ENCODE measurements at regions not wholly inside any gene's neighbourhood (a gene's known extent, or its start where the extent isn't known, plus 50 kb on each side); places are given as distances from the start of the nearest gene placed in this dataset.
A peak's percentile ranks its signal among the peaks of the same experiment; 100 is the strongest.

DNA sequence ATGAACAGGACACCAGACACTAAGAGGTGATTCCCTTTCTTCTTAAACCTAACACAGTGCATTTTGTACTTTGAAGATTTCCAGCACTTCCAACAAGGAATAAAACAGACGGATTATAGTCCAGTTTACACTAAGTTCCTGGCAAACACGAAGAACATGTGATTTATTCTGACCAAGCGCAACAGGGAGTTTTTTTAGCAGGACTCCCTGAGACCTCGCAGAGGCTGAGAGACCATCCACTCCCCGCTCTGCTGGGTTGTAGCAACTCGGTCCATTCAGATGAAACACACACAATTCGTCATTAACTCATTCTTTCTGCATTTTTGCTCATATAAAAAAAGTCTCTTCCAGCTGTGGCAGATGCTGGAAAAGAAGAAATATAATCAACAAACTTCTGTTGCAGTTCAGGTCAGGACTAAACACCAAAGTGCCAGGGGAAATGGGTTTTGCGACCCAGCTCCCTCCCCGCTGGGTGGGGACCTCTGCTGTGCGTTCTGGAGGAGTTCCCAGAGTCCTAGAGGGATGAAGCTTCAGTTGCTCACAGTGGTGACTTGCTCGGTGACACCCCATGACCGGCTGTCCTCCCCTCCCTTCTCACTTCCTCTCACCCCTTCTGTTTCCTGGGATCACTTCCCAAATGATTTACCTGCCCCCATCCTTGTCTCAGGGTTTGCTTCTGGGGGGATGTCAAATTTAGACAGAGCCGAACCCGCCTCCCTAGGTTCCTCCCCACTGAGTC, 52.5 kb downstream of the KCNF1 start:
- no peak for DNase-seq

DNA sequence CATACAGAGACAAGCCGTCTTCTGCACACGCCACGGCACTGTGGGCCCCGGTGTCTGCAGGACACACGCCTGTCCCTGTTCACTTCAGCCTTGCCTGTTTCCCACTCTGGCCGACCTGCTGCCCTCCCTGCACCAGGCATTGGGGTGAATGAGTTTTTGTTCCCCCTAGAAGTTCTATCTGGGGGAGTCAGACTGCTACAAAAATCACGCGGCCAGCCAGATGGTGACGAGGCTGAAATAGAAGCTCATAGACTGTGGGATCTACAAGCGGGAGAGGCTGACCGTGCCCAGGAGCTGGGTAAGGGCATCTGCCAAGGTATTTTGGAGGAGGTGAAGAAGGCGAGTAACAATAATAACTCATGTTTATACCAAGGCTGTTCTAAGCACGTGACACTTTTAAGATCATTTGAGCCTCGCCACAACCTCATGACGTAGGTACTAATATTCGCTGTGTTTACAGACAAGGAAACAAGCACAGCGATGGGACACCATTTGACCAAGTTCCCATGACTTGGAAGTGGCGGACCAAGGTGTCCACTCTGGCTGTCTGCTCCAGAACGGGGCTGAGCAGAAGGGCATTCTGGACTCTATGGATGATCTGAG, 53.6 kb downstream of the KCNF1 start:
- no peak for DNase-seq

DNA sequence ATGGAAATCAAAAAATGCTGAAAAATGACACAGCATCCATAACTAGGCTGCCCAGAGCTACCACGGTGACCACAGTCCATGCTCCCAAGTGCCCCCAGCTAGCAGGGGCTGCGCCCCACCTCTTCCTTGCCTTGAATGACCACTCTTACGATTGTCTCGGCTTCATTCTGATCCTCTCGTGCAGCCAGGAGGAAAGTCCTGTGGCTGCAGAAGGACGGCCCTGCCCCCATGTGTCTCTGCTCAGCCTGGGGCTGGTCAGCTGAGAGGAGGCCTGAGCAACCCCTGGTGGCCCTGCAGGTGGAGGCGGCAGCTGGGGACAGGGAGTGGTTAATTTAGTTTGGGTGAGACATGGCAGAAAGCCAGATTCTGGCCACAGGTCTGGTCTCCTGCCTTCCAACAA, 54.3 kb downstream of the KCNF1 start:
- no peak for DNase-seq

DNA sequence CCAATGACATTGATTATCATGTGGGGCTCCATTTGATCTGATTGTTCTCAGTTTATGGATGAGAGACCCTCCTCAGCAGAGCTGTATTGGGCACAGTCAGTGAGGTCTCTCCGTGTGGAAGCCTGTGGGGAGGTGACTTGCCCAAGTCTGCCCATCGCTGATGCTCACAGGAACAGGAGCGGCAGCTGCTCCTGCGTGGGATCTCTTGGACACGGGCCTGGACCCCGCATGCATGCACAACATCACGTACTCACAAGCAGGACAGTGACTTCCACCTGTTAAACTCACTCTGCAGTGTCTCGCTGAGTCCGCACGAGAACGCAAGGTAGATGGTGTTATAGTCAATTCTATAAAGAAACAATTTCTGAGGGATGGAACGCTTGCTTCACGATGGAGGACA, 55.0 kb downstream of the KCNF1 start:
- DNase-seq = no peak

DNA sequence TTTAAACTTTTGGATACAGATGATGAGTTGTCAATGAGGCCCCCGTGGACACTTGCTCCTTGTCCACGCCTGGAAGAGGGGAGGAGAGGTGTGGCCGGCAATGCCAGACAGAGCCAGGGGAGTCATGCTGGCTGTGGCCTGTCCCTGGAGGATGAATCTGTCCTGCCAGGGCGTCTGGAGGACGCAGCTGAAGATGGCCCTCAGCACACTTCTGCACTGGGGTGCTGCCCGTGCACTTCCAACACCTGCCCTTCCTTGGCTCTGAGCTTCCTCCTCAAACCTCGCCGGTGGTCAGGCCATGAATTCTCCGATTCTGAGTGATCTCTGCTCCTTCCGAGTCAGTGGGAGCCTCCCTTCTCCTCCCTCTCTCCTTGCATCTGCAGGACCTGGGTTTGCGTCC, 56.4 kb downstream of the KCNF1 start:
- DNase-seq = no peak

DNA sequence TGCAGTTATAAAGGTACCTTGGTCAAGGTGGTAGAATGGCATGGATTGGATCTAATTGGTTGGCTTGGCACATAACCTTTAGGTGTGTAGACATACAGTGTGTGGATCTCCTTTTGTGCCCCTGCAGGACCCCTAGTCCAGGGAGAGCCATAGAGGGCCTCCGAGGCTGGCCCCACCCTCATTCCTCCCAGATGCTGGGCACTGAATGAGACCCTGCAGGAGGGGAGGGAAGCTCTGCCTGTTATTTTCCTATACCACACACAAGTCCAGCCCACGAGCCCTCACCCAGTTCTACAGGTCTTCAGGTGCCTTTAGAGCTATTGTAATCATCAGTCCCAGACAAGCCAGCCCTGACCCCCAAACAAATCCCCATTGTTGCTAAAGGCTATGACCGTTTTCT, 58.9 kb downstream of the KCNF1 start:
- DNase-seq = no peak

DNA sequence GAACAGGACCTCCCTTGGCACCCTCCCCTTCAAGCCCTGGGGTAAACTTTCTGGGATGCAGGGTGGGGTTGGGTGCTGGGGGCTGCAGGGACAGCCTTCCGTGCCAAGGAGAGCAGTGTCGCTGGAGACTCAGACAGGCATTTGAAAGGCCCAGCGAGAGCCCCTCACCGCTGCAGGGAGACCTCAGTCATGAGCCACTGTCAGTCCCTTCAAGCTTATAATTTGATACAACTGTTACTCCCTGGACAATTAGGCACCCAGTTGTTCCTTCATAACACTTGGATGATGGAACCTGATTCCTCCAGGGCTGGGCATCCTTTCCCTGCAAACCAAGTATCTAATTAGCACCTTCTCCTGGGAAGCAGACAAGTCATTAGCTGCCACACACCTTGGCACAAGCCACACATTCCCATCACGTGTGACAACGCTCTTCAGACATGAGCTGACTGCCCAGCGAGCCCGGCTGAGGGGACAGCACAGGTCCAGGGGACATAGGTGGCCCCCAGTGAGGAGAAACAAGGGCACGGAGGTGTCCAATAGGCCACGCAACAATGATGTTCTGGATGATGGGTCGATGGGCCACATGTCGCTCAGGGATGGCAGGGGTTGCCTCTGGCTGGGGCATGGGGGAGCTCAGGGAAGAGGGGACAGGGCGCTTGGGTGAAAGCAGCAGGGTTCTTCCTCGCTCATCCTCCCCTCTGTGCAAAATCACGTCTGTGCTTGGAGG, 59.6 kb downstream of the KCNF1 start:
- DNase-seq = no peak

DNA sequence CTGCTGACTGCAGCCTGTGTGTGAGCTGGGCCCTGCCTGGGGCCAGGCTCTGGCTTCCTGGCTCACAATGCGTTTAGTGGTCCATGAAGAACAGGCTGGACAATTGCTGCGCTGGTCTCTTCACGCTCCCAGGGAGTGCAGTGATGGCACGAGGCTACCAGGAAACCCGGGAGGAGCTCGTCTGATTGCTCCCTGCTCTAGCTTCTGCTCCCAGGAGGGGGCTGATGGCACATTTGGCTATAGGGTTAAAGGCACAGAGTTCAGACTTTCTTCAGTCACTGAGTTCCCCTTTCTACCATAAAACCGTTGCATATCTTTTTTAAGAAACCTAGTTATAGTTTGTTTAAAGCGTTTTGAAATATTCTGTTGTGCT, 60.1 kb downstream of the KCNF1 start:
- DNase-seq = peak; percentile 13

DNA sequence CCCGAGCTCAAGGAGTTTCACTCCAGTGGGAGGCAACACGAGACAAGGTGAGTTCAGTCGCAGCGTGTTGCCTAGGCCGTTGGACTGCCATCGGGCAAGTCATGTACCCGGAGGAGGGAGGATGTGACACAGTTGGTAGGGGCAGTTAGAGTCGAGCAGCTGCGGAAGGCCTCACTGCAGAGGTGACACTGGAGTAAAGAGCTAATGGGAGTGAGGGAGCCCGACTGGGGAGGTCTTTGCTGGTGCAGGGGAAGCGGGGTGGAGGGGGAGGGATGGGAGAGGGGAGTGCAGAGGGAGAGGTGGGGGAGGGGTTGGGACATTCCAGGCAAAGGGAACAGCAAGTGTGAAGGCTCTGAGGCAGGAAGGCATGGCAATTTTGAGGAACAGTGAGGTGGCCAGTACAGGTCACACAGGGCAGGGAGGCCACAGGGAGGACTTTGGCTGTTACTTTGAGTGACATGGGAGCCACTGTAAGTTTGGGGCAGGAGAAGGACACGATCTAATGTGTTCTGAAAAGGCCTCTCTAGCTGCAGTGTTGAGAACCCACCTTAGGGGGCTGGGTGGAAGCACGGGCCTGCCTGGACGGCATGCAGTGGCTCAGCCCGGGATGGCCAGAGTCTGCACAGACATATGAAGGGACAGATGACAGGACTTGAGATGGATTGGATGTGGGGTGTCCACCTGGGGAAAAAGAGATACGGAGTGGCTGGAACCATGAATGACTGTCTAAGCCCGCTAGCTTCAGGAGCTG, 61.1 kb downstream of the KCNF1 start:
- no peak for DNase-seq

DNA sequence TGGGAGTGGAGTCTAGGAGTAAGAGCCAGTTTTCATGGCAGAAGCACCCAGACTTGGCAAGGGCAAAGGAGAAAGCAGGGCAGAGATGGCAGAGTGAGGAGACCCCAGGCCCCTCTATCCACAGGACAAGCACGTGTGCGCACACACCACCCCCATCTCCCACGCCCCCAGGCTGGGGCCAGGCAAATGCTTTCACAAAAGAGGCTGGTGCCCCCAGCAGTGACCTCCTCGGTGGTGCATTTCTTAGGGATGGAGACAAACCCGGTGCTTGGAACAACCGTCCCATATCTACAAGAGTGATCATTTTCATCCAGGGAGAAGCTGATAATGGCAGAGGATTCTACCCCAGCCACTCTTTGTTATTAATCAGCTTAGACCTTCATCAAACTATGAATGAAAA, 62.0 kb downstream of the KCNF1 start:
- no peak for DNase-seq

DNA sequence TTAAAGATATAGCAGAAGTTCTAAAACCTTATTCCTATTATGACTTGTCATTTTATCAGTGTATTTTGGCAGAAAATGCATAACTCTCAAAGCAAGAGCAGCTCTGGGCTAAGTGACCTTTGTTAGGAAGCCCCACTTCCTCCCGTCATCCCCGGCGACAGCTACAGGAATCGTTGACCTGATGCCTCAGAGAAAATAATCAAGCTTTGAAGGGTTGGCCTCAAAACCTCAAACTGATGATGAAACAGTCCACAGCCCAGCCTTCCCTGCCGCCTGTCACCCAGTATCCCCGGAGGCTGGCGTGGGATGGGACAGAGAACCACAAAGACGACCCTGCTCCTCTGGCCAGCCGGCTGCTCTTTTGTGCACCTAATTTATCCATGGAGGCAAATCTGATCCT, 65.3 kb downstream of the KCNF1 start:
- DNase-seq = peak; percentile 49

DNA sequence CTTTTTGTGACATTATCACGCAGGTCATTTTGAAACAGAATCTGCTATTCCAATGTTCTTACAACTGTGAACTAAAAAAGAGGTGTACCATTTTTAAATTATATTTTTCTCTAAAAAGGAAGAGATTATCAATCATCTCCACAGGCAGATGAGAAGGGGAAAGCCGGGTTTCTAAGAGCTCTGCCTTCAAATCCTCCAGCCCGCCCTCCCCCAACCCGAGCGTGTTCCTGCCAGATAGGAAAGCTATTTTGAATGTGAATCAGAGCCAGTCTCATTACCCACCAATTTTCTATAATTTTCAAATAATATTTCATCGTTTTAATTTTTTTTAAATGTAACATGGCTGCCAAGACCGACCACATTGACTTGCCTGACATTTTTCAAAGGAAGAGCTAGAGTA, 65.9 kb downstream of the KCNF1 start:
- DNase-seq = no peak

DNA sequence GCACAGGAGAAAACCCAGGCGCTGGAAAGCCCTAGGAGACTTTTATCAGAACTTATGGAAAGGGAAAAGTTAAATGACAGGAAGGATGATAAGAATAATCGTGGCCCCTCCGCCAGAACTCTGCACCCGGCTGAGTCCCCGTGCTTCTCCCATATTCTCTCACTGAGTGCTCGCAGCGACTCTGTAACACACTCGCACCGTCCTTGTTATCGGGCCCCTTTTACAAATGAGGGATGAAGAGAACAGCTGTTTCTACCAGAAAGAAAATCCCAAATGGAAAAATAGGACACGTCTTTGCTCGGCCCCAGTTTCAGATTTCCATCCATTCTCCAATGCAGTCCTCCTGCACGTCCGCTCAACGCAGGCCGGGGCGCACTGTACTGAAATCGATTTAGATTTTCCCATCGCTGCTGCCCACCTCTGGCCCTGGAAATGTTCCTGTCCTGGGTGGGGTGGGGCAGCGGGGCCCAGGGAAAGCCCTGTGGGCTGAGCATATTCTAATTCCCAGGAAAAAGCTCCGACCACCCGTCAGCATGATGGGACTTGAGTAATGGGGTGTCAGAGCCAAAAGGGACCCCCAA, 66.4 kb downstream of the KCNF1 start:
- no peak for DNase-seq

DNA sequence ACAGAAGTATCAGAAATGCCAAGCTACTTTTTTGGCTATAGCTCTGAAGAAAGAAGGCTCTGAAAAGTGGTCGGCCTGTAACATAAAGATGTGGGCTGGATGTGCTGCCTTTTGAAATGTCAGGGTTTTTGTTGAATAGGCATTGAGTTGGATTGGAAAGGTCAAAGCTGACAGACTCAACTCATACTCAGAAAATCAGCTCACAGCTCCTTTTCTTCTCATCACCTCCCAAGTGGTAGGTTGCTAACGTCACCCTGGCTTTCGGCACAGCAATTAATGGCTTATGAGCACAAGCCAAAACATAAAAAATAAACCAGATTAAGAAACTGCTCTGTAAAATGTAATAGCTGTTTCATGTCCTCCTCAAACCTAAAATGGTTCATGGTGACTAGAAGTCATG, 68.3 kb downstream of the KCNF1 start:
- DNase-seq = no peak

DNA sequence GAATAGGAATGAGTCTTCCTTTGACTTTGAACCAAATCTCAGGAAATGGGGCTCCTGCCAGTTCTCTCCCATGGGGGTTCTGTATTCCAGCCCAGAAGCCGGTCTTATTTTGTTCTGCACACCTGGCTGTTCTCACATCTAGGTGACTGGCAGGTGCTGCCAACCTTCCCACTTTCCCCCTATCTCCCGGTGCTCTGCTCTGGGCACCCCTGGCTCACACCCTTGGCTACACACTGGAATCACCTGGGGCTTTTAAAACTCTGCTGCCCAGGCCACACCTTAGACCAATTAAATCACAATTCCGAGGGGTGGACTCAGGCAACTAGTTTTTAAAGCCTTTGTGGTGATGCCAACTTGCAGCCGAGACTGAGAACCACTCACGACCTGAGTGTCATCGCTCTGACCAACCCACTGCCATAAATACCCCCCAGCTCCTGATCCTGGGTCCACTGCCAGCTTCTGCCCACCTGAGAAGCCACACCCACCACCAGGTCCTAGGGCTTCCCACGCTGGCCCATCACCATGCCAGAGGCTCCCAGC, 69.2 kb downstream of the KCNF1 start:
- no peak for DNase-seq

DNA sequence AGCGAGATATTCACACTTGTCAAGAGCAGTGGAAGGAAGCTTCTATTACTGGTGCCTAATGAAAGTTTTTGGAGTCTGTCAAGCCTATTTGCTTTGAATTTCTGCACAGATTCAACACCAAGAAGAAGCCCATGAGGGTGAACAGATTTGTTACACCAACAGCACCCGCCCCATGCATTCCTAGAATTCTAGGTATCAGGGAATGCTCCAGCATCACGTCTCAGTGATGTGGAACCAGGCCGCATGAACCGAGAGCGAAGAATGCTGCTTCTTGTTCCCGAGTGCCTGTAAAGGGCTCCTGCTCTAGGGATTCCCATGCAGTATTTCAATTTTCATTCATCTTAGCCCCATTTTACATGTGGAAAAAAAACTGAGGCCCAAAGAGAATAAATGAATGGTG, 69.7 kb downstream of the KCNF1 start:
- DNase-seq = no peak

DNA sequence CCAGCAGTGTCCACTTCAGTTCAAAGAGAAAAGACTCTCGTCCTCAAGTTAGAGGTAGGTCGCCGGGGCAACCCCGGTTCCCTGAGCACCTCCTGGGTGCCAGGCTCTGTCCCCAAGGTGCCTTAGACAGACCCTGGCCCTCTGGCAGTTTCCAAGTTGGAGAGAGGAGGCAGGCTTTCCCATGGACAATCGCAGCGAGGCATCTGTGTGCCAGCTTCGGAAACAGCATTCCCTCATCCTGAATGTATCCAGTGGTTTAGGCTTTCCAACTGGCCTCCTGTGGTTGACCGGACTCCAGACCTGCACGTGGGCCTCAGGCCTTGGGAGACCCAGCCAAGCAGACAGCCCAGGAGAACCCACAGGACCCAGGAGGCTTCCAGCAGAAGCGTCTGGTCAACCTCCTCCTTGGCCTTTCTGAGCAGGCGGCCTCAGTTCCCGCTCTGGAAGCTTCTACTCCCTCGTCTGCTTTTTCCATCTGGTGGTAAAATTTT, 70.3 kb downstream of the KCNF1 start:
- DNase-seq = no peak

DNA sequence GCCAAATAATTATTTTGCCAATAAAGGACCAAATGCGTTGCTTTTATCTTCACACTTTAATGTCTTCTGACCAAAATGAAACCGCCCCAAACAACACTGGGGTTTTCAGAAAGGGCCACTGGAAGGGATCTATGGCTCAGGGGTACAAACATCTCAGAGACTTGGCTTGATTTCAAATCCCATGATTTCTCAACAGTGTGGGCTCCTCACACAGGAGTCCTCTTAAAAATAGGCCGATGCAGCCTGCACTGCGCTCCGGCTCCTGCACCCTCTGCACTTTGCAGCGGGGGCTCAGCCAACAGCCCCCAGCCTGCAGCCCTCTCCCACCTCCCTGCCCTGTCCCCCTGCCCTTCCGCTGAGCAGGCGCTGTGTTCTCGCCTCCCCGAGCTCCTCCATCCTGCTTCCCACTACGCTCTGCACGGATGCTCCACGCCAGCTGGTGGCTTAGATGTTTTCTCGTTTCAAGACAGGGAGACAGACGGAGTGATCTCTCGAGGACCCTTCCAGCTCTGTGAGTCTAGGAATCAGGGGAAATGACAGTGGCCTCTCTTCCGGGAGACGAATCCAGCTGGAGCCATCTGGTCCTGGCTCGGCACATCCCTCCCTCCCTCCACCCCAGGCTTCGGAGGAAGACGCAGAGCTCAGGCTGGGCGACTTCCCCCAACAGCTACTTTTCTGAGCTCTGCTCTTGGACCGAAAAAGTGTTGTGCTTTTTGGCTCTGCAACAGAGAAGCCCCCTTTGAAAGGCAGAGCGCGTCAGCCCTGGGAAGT, 71.4 kb downstream of the KCNF1 start:
- no peak for DNase-seq

DNA sequence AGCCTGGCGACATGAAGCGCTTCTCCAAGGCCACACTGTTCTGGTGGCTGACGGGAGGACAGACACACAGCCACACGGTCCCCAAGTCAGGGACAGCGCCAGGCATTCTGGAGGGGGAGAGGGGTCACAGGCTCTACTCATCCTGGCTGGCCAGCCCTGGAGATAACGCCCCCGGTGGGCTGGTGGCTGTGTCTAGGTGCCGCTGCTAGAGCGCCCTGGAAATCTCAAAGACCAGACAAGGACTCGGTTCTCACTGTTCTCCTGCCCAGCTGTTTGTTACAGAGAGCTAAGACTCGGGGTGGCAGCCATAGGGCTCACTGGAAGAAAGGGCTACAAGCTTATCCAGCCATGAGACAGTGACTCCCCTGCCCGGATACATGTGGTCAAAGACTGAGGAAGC, 72.0 kb downstream of the KCNF1 start:
- DNase-seq = no peak

DNA sequence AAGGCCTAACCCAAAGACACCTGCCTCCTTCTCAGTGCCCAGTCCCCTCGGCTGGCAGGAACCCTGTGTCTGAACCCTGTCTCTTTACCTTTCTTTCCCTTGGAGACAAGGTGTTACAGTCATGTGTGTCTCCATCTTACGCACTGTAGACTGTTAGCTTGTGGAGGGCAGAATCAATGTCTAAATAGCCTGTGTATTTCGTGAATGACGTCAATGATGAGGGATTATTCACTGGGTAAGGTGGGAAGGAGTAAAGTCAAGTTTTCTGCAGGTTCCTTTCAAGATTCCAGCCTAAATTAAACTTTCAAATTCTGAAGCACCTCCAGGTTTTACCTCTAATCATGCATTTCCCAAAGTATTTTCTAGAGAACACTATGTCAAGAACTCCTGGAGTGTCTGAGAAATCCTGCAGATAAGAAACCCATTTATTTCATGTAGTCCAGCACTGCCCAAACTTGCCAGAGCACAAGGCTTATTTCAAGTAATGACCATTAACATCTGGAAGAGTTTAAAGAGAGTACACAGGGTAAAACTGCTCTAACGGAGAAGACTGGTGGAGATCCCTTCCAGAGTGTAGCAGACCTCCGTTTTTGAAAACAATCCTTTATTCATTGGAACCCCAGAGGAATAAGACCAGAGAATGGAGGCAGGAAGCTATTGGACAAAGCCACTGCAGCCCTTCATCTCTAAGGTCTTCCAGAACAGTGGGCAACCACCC, 72.8 kb downstream of the KCNF1 start:
- no peak for DNase-seq

DNA sequence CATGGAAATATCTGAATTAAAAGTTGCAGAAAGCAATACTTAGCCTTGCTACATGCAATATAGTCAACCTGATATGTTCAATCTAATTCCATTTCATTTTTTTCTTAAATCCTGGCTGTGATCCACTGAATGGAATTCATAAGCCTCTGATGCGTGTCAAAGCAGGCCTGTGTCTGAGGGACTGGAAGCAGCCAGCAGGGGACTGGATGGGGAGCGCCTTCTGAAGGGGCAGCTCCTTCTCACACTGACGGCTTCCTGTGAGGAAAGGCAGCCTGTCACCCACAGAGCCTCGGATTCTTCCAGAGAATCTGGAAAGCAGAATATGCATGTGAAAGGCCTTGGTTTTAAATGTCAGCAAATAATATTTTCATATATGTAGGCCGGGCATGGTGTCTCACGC, 73.5 kb downstream of the KCNF1 start:
- no peak for DNase-seq
